HG02642 (cell line): ENCODE measurements at regions not wholly inside any gene's neighbourhood (a gene's known extent, or its start where the extent isn't known, plus 50 kb on each side); places are given as distances from the start of the nearest gene placed in this dataset.
A peak's percentile ranks its signal among the peaks of the same experiment; 100 is the strongest.

Experiments used
- ATAC-seq: cut with Tn5 transposase; IDR thresholded peaks from one replicate; pipeline ENCODE4 v1.9.1; 2021; ENCODE audit warnings: mild to moderate bottlenecking; ENCODE audit not compliant: unreplicated experiment, poor library complexity

GRCh38 chr1:199295107-199295506 lies 656.3 kb downstream of the PTPRC start:
- ATAC-seq = no peak

DNA sequence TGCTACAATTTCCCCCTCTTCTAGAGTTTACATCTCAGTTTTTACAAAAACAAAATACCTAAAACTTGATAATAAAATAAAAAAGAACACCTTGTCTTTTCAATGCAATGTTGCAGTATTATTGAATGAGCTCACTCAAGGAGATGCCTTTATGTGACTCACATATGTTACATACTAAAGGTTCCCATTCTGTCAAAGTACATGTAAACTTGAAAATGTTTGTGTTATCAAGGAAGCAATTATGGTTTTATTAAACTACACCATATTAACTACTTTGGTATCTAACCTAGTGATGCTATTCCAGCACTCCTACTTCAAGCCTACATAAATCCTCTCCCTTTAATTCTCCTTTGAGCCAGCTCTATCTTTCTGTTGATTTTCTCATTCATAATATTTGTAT lies 658.3 kb downstream of the PTPRC start:
- ATAC-seq = no peak

DNA sequence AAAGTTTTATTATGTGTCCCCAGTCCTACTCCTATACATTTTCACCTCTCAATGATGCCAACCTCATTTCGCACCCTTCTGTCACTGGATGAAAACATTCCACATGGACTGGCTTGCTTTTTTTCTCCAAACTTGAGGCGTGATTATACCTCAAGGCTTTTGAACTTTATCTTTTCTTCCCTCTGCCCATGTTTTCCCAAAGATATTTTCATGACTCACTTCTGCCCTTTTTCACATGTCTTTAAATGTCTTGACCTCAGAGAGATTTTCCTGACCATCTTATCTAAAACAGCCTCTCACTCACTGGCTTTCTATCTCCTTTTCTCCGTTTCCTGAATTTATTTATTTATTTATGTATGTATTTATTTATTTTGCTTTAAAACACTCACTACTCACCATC lies 659.0 kb downstream of the PTPRC start:
- no peak for ATAC-seq

- no peak for ATAC-seq
Measured at GRCh38 chr1:199298825-199299224, 660.0 kb downstream of the PTPRC start.

GRCh38 chr1:199301472-199302217 lies 662.8 kb downstream of the PTPRC start:
- no peak for ATAC-seq

DNA sequence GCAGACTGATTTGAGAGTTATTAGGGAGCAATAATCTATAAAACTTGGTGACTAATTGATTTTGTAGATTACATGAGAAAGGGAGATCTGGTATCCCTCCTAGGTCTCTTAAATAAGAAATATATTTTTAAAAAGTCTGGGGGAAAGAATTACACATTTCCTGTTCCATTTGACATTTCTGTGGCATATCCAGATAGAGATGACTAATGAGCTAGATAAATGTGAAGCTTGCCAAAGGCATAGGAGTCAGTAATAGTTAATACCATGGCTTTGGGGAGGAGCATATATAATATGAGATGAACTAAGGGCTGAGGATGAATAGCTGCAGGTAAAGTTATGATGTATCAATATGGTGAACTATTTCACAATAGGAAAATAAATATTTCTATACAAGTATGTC lies 663.7 kb downstream of the PTPRC start:
- no peak for ATAC-seq

GRCh38 chr1:199303035-199303434 lies 664.2 kb downstream of the PTPRC start:
- ATAC-seq = no peak

GRCh38 chr1:199305053-199305452 lies 666.2 kb downstream of the PTPRC start:
- no peak for ATAC-seq

DNA sequence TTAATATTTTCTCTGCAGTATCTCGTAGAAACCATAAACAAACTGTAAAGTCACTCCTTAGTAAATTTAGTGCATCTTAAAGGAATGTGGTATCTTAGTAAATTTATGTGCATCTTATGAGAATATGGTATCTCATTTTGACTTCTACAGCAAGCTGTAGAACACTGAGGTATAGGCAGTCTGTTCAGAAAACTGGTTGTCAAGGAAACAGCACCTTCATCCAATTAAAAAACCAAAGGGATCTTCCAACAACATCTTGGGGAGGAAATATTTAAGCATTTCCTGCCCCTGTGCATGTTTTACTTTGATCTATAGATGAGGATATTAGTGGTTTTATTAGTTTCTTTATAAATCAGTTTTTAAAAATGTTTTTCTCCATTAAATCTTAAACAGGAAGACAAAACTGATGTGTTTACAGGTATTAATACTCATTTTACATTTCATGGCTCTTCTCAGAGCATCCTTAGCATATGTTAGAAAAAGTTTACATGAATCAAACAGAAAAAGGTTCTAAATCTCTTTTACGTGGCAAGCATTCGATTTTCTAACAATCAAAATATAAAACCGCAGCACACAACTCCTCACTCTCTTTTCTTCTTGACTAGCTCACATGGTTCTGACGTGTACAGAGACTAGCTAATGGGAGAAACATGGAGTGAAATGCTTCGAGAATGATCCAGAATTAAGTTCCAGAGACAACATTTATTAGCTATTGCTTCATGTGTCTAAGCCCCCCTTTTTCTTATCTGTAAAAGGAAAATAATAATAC lies 668.8 kb downstream of the PTPRC start:
- no peak for ATAC-seq

GRCh38 chr1:199308349-199308846 lies 669.6 kb downstream of the PTPRC start:
- peak; percentile 58 for ATAC-seq

GRCh38 chr1:199310708-199311107 lies 671.9 kb downstream of the PTPRC start:
- ATAC-seq = no peak

DNA sequence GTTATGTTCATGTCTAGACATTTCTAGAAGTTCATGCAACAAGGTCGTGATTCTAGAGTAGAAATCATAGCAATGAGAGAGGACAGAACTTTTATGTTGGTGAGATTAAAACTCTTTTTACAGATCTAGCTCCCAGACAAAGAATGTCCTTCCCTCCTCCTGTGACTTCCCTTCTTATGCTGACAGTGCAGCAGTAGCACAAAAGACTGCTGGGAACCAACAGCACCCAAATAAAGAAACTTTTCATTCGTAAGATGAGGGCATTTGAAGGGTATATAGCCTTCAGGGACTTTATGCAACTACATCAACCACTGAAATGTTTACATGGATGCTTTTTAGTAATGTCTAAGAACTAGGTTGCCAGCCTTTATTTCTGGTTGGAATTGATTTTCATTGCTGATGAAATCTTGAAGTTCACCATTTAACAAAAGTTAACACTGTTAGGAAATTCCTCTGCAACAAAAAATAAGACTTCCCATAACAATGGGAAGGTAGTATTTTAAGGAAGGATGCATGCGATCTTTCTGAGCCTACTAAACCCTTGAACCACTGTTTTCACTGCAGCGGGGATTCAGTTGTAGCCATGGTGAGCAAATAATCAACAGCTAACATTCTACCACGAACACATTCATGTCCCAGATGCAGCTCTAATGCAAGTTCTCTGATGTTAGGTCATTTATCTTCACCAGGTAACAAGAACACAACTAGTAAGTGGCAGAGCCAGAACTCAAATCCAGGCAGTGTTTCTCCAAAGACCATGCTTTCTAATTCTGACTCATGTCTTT lies 672.8 kb downstream of the PTPRC start:
- ATAC-seq = no peak

DNA sequence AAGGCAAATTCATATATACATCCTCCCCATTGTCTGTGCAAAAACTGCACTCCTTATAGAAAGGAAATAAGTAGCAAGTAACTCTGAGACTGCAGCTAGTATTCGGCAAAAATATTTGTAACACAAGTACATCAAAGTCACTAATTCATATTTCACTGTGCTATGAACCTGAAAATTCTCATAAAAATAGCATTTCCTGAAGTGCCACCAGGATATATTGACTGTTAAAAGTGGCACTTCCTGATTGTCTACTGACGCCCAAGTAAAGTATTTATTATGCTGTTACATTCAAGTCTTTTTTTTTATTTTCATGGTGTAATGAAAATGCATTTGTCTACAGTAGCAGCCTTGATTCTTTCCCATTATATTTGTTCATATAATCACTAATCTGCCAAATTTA lies 673.8 kb downstream of the PTPRC start:
- no peak for ATAC-seq

DNA sequence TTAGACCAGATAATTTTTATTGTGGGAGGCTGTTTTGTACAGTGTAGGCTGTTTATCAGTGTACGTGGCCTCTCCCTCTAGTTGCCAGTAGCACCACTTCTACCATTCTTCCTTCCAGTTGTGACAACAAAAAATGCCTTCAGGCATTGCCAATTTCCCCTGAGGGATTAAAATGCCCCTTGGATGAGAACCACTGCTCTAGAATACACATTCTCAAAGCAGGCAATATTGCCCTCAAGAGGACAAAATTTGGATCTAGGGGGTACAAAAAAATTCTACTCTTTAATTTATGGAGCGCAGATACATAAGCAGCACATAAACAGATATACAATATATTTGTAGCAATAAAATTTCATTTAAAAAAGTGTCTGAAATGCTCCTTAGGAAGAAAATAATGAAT lies 674.6 kb downstream of the PTPRC start:
- no peak for ATAC-seq

GRCh38 chr1:199319341-199319740 lies 680.5 kb downstream of the PTPRC start:
- ATAC-seq = no peak

DNA sequence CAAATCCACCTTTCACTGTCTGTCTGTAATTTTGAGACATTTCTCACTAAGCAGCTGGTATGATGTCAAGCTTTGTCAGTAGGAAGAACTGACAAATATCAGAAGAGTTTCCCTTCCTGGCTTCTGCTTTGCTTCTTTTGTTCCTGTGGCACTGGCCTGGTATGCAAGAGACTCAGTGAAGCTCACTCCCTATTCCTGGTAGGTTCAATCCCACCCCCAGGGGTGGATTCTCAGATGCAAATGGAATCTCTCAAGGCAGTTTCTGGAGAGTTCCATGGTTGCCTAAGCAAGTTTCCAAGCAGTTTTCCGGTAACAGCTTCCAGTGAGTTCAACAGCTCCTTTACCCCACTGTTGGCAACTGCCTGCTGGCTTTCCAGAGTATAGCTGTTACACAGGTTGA lies 683.4 kb downstream of the PTPRC start:
- ATAC-seq = no peak

DNA sequence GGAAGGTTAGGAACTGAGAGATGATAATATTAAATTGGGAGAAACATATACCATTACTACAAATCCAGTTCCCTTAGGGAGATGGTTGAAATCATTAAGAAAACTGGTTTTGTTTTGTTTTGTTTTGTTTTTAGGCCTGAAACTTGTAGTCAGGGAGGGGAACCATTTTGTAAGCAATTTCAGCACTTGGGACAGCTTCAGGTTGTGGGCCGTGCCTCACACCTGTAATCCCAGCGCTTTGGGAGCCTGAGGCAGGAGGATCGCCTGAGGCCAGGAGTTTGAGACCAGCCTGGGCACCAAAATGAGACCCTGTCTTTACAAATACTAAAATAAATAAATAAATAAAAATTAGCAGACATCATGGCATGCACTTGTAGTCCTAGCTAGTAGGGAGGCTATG lies 694.3 kb upstream of the NR5A2 start:
- no peak for ATAC-seq

DNA sequence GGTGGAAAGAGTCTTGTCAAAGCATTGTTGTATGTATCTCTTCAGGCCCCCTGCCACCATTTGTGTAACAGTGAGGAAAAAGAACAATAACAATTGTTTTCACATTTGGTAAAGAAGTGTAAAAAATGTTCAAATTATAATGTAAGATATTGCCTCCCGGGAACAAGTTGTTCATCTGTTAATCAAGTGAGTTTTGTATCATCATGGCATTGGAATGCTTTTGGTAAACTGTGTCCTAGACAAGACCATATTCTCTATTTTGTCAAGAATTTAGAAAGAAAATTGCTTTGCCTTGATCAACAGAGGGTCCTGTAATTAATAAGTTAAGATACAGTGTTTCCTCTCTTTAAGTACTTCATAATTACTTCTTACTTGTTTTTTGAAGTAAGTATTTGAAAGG lies 692.0 kb upstream of the NR5A2 start:
- ATAC-seq = no peak

DNA sequence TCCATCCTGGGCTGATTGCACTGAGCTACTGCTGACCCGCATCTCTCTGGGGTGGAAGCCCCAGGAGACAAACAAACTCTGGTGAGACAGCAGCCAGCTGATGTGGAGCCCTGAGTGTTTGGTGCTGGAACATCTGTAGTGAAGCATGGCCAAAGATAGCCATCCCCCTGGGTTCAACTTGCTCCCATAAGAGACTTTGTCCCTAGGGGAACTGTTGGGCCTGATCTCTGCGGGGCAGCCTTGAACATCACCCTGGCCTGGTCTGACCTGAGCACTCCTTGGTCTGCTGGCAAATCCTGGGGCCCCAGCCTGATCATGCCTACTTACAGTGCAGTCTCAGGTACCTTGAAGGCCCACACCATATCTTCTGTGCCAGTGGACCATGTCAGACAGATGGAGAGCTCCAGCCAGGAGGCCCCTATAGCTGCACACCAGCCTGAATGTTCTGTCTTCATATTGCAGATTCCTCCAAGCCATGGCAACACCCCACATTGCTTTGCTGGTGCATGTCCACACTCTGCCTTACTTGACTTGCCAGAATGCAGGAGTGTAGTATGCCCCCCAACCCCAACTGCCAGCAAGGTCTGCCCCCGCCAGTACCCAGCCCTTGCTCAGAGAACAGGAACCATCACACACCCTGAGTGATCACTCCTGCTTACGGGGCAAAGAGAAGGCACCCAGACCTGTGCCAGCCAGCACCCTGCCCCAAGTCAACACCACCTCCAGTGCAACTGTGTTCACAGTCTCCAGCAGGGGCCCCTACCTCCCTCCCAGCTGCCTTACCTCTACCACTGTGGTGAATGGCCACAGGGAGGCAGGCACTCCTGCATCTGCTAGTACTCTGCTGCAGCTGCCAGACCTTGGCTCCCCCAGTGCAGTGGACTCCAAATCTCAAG lies 690.5 kb upstream of the NR5A2 start:
- no peak for ATAC-seq

DNA sequence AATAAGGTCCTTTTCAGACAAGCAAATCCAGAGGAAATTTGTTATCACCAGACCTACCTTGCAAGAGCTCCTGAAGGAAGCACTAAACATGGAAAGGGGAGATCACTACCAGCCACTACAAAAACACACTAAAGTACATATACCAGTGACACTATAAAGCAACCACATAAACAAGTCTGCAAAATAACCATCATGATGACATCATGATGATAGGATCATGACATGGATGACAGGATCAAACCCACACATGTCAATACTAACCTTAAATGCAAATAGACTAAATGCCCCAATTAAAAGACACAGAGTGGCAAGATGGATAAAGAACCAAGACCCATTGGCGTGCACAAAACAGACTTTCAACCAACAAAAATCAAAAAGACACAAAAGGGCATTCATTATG lies 688.8 kb upstream of the NR5A2 start:
- no peak for ATAC-seq
